Mesenchymal stem cell (in vitro differentiated cells and primary cell): ENCODE measurements at regions not wholly inside any gene's neighbourhood (a gene's known extent, or its start where the extent isn't known, plus 50 kb on each side); places are given as distances from the start of the nearest gene placed in this dataset.

Experiments
- DNase-seq: peaks from one replicate; pipeline ENCODE4 v3.0.0-alpha.2; 2013
- H2AFZ ChIP-seq: one replicate; pipeline ENCODE4 v1.6.1; 2013; ENCODE audit warnings: low read depth, mild to moderate bottlenecking, control low read depth, inconsistent platforms, low read length, moderate library complexity
- H2AK5ac ChIP-seq: 2 replicates; pipeline ENCODE4 v1.6.1; 2013; ENCODE audit warnings: low read length, moderate library complexity, mild to moderate bottlenecking, inconsistent platforms; ENCODE audit not compliant: severe bottlenecking
- H2BK120ac ChIP-seq: one replicate; pipeline ENCODE4 v1.6.1; 2013; ENCODE audit warnings: low read depth, mild to moderate bottlenecking, inconsistent platforms, low read length, moderate library complexity
- H2BK12ac ChIP-seq, 2 experiments: one replicate each; pipeline ENCODE4 v1.6.1; 2013; ENCODE audit warnings: inconsistent platforms in 2 of 2, low read length in 2 of 2, mild to moderate bottlenecking in 2 of 2, moderate library complexity in 2 of 2, control low read depth in 1 of 2
- H2BK15ac ChIP-seq: one replicate; pipeline ENCODE4 v1.6.1; 2013; ENCODE audit warnings: mild to moderate bottlenecking, low read depth, inconsistent platforms; ENCODE audit not compliant: poor library complexity, severe bottlenecking
- H2BK5ac ChIP-seq: 2 replicates; pipeline ENCODE4 v1.6.1; 2013; ENCODE audit warnings: low read depth, mild to moderate bottlenecking, low read length, control low read depth, inconsistent platforms; ENCODE audit not compliant: poor library complexity, severe bottlenecking
- H3K14ac ChIP-seq, 2 experiments: one replicate each; pipeline ENCODE4 v1.6.1; 2013; ENCODE audit warnings: inconsistent platforms in 2 of 2, low read length in 2 of 2, control low read depth in 1 of 2, mild to moderate bottlenecking in 1 of 2, moderate library complexity in 1 of 2
- H3K18ac ChIP-seq, 2 experiments: one replicate each; pipeline ENCODE4 v1.6.1; 2013; ENCODE audit warnings: inconsistent platforms in 2 of 2, low read length in 2 of 2, control low read depth in 1 of 2, low read depth in 1 of 2, mild to moderate bottlenecking in 1 of 2
- H3K23ac ChIP-seq, 2 experiments: one replicate each; pipeline ENCODE4 v1.6.1; 2013; ENCODE audit warnings: inconsistent platforms in 2 of 2, low read length in 2 of 2, mild to moderate bottlenecking in 2 of 2, moderate library complexity in 2 of 2, control low read depth in 1 of 2
- H3K27ac ChIP-seq: 2 replicates; pipeline ENCODE4 v1.5.1; 2013; ENCODE audit warnings: mild to moderate bottlenecking, moderate library complexity, low read length, control low read depth, inconsistent platforms; ENCODE audit not compliant: poor library complexity, severe bottlenecking
- H3K27me3 ChIP-seq, 2 experiments: 2 replicates each; pipeline versions ENCODE4 v1.6.1 to v1.7.0; 2013; ENCODE audit warnings: low read length in 2 of 2, mild to moderate bottlenecking in 2 of 2, moderate library complexity in 2 of 2, control low read depth in 1 of 2, inconsistent platforms in 1 of 2; ENCODE audit not compliant: control insufficient read depth in 1 of 2, insufficient read depth in 1 of 2
- H3K36me3 ChIP-seq, 2 experiments: 2 replicates each; pipeline versions ENCODE4 v1.6.1 to v1.7.0; 2013; ENCODE audit warnings: low read length in 2 of 2, control low read depth in 1 of 2, inconsistent platforms in 1 of 2, low read depth in 1 of 2, mild to moderate bottlenecking in 1 of 2; ENCODE audit not compliant: insufficient read depth in 2 of 2, control insufficient read depth in 1 of 2
- H3K4ac ChIP-seq, 2 experiments: one replicate each; pipeline ENCODE4 v1.6.1; 2013; ENCODE audit warnings: inconsistent platforms in 2 of 2, low read length in 2 of 2, mild to moderate bottlenecking in 2 of 2, moderate library complexity in 2 of 2, control low read depth in 1 of 2, low read depth in 1 of 2
- H3K4me1 ChIP-seq: 2 replicates; pipeline ENCODE4 v1.6.1; 2013; ENCODE audit warnings: low read depth, low read length, control low read depth; ENCODE audit not compliant: control insufficient read depth, insufficient read depth
- H3K4me2 ChIP-seq: 2 replicates; pipeline ENCODE4 v1.6.1; 2013; ENCODE audit warnings: low read length, mild to moderate bottlenecking, inconsistent platforms; ENCODE audit not compliant: poor library complexity, severe bottlenecking
- H3K4me3 ChIP-seq, 2 experiments: 2 replicates each; pipeline versions ENCODE4 v1.5.1 to v1.7.0; 2013; ENCODE audit warnings: low read length in 2 of 2, mild to moderate bottlenecking in 2 of 2, control low read depth in 1 of 2, low read depth in 1 of 2; ENCODE audit not compliant: insufficient read depth in 1 of 2
- H3K79me1 ChIP-seq: replicated peaks from 2 replicates; pipeline ENCODE4 v1.6.1; 2013; ENCODE audit warnings: mild to moderate bottlenecking, control low read depth, low read length, inconsistent platforms; ENCODE audit not compliant: poor library complexity, severe bottlenecking
- H3K9ac ChIP-seq: 2 replicates; pipeline ENCODE4 v1.7.0; 2013; ENCODE audit warnings: mild to moderate bottlenecking, low read length, moderate library complexity
- H3K9me3 ChIP-seq: 2 replicates; pipeline ENCODE4 v1.7.0; 2013; ENCODE audit warnings: mild to moderate bottlenecking, low read length; ENCODE audit not compliant: control insufficient read depth
- H4K8ac ChIP-seq: one replicate; pipeline ENCODE4 v1.6.1; 2013; ENCODE audit warnings: inconsistent platforms, mild to moderate bottlenecking, low read length, moderate library complexity
- H4K91ac ChIP-seq: one replicate; pipeline ENCODE4 v1.6.1; 2013; ENCODE audit warnings: mild to moderate bottlenecking, low read length, inconsistent platforms
- WGBS: methylation state at CpG from one replicate; pipeline ENCODE4 v1.1.7; 2013; ENCODE audit warnings: mixed read lengths; 5-methylcytosine and 5-hydroxymethylcytosine counted together

GRCh38 chr14:49424436-49425331 lies 161.5 kb downstream of the RPS29 start:
- Histone ChIP-seq H3K18ac (no peak overlapping the region), H2AK5ac (no peak overlapping the region), H3K14ac (no peak overlapping the region), H3K4ac (no peak overlapping the region), H3K9ac (no peak overlapping the region), H3K9me3 (no peaks in the 10 kb centered on the region), H2BK5ac (no peak overlapping the region), H4K8ac (no peak overlapping the region), H3K4me3 (no peak overlapping the region), H3K27me3 (peaks cover 0 to 3% of the 10 kb centered on the region in 2 experiments), H2AFZ (no peak overlapping the region), H2BK120ac (no peak overlapping the region), H3K4me2 (no peak overlapping the region), H3K79me1 (no peaks in the 10 kb centered on the region), H3K4me1 (no peaks in the 10 kb centered on the region), H3K36me3 (no peaks in the 10 kb centered on the region), H2BK15ac (no peak overlapping the region), H4K91ac (no peak overlapping the region), H3K23ac (no peak overlapping the region), H3K27ac (no peak overlapping the region), H2BK12ac (no peak overlapping the region)
- 63% methylated on average over 4 of the region's 4 CpGs for WGBS
- DNase-seq = peak; percentile 16

- H3K18ac ChIP-seq = no peak overlapping the region
- peaks cover 0 to 3% of the 10 kb centered on the region in 2 experiments for H3K27me3 ChIP-seq
- H3K36me3 ChIP-seq = no peaks in the 10 kb centered on the region
- WGBS = 82% methylated on average over 3 of the region's 3 CpGs
- peak overlapping the region in 1 of 2 experiments; percentile 71 for H3K14ac ChIP-seq
- no peaks in the 10 kb centered on the region for H3K4me1 ChIP-seq
- no peak overlapping the region for H3K9ac ChIP-seq
- no peaks in the 10 kb centered on the region for H3K79me1 ChIP-seq
- H3K4me3 ChIP-seq = no peak overlapping the region
- no peak overlapping the region for H2BK120ac ChIP-seq
- no peak overlapping the region for H2BK5ac ChIP-seq
- no peak overlapping the region for H2BK12ac ChIP-seq
- H4K8ac ChIP-seq = no peak overlapping the region
- no peak overlapping the region for H2AK5ac ChIP-seq
- no peak overlapping the region for H2BK15ac ChIP-seq
- no peak overlapping the region for H3K27ac ChIP-seq
- no peak overlapping the region for H2AFZ ChIP-seq
- DNase-seq = no peak
- H3K9me3 ChIP-seq = no peaks in the 10 kb centered on the region
- no peak overlapping the region for H4K91ac ChIP-seq
- H3K4ac ChIP-seq = no peak overlapping the region
- H3K23ac ChIP-seq = no peak overlapping the region
- H3K4me2 ChIP-seq = no peak overlapping the region
Observed at GRCh38 chr14:49420201-49420600, 166.0 kb downstream of the RPS29 start.

GRCh38 chr14:49418789-49419188 lies 167.4 kb downstream of the RPS29 start:
- Histone ChIP-seq H2BK12ac (no peak overlapping the region), H3K79me1 (no peaks in the 10 kb centered on the region), H4K91ac (no peak overlapping the region), H3K4ac (no peak overlapping the region), H2BK5ac (no peak overlapping the region), H3K4me1 (no peaks in the 10 kb centered on the region), H3K9ac (no peak overlapping the region), H2AK5ac (no peak overlapping the region), H3K27me3 (peaks cover 0 to 2% of the 10 kb centered on the region in 2 experiments), H2BK15ac (no peak overlapping the region), H3K9me3 (no peaks in the 10 kb centered on the region), H3K18ac (no peak overlapping the region), H3K4me3 (no peak overlapping the region), H3K36me3 (no peaks in the 10 kb centered on the region), H3K23ac (no peak overlapping the region), H4K8ac (no peak overlapping the region), H3K4me2 (no peak overlapping the region), H2AFZ (no peak overlapping the region), H3K14ac (no peak overlapping the region), H3K27ac (no peak overlapping the region), H2BK120ac (no peak overlapping the region)
- DNase-seq = no peak
- WGBS = 91% methylated on average over 4 of the region's 4 CpGs

GRCh38 chr14:49417790-49418189 lies 168.4 kb downstream of the RPS29 start:
- no peak for DNase-seq
- H3K14ac ChIP-seq = no peak overlapping the region
- no peak overlapping the region for H4K91ac ChIP-seq
- no peaks in the 10 kb centered on the region for H3K27me3 ChIP-seq
- H2BK5ac ChIP-seq = no peak overlapping the region
- H3K36me3 ChIP-seq = no peaks in the 10 kb centered on the region
- H2BK12ac ChIP-seq = no peak overlapping the region
- H2AFZ ChIP-seq = no peak overlapping the region
- no peaks in the 10 kb centered on the region for H3K4me1 ChIP-seq
- H2AK5ac ChIP-seq = no peak overlapping the region
- no peaks in the 10 kb centered on the region for H3K9me3 ChIP-seq
- H2BK120ac ChIP-seq = no peak overlapping the region
- no peak overlapping the region for H3K4me3 ChIP-seq
- no peak overlapping the region for H3K27ac ChIP-seq
- no peak overlapping the region for H3K4me2 ChIP-seq
- H3K23ac ChIP-seq = no peak overlapping the region
- H3K79me1 ChIP-seq = no peaks in the 10 kb centered on the region
- H3K4ac ChIP-seq = no peak overlapping the region
- H3K9ac ChIP-seq = no peak overlapping the region
- H2BK15ac ChIP-seq = no peak overlapping the region
- H4K8ac ChIP-seq = no peak overlapping the region
- no peak overlapping the region for H3K18ac ChIP-seq
